Tibial nerve (tissue), 4 donors: ENCODE measurements at regions not wholly inside any gene's neighbourhood (a gene's known extent, or its start where the extent isn't known, plus 50 kb on each side); places are given as distances from the start of the nearest gene placed in this dataset.

Experiments used
- DNase-seq, 2 donors: peaks; one replicate each; pipeline ENCODE4 v3.0.0-alpha.2; 2019; ENCODE audit warnings: low spot score in 2 of 2
- H3K27ac ChIP-seq, 4 donors: fragments of 200-600 bp; sonication (generic) in 3 of 4; one replicate each; pipeline ENCODE4 v1.5.1; 2017 to 2019; ENCODE audit warnings: mild to moderate bottlenecking in 1 of 4
- H3K27me3 ChIP-seq, 2 donors: fragments of 200-600 bp; sonication (generic) in 1 of 2; one replicate each; pipeline versions ENCODE4 v1.5.1 to v1.6.0; 2017 to 2019
- H3K36me3 ChIP-seq, 3 donors: fragments of 200-600 bp; sonication (generic); one replicate each; pipeline ENCODE4 v1.5.1; 2018 to 2019
- H3K4me1 ChIP-seq, 4 donors: fragments of 200-600 bp; sonication (generic) in 3 of 4; one replicate each; pipeline ENCODE4 v1.5.1; 2017 to 2019
- H3K4me3 ChIP-seq, 4 donors: fragments of 200-600 bp; sonication (generic) in 3 of 4; one replicate each; pipeline ENCODE4 v1.5.1; 2017 to 2019; ENCODE audit warnings: mild to moderate bottlenecking in 1 of 4, moderate library complexity in 1 of 4
- H3K9me3 ChIP-seq, 4 donors: fragments of 200-600 bp; sonication (generic) in 3 of 4; one replicate each; pipeline ENCODE4 v1.5.1; 2017 to 2019
- CTCF ChIP-seq, 5 experiments: fragments of 200-600 bp in 3 of 5; fragments of 450-650 bp in 2 of 5; sonication (generic) in 3 of 5; IDR thresholded peaks; one replicate each; pipeline ENCODE4 v1.5.1; 2016 to 2019; ENCODE audit warnings: antibody characterized with exemption in 5 of 5, mild to moderate bottlenecking in 3 of 5, moderate library complexity in 2 of 5
- EP300 ChIP-seq, 2 donors: sonication (generic); formaldehyde crosslinking; IDR thresholded peaks; one replicate each; pipeline ENCODE4 v1.6.1; 2017; ENCODE audit warnings: antibody characterized with exemption in 2 of 2, mild to moderate bottlenecking in 1 of 2
- POLR2A ChIP-seq, 2 donors: fragments of 450-650 bp; IDR thresholded peaks; one replicate each; pipeline ENCODE4 v1.6.1; 2017; ENCODE audit warnings: antibody characterized with exemption in 2 of 2, mild to moderate bottlenecking in 2 of 2, moderate library complexity in 2 of 2
- WGBS, 2 donors: methylation state at CpG; one replicate each; pipeline ENCODE4 v1.1.5; 2018; 5-methylcytosine and 5-hydroxymethylcytosine counted together

DNA sequence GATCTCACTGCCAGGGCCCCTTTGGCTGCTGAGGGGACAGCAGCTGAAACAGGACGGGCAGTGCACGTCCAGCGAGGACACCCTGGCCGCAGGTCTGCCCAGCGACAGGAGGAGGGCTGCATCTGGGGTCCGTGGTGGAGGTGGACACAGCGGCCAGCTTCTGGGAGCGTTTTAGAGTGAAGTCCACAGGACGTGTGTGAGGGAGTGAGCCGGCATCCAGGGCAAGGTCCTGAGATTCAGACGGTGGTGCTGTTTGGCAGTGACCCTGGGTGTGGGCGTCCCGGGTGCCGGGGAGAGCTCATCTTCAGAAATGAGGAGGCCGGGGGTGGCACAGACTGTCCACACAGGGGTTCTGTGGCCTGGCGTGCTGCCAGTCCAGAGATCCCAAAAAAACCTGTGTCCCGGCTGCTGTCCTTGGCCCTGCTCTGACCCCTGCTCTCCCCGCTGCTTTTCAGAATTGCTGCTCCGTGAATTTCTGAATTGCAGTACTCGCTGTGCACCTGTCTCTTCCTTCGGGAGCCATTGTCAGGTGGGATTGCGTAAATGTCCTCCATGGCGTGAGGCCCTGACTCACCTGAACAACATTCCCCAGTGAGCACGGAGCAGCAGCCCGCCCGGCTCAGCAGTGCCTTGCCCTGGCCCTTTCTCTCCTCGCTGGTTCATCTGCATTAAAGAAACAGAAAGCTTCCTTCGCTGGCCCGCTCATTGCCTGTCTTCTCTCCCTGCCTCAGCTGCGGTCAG is 183.5 kb upstream of the C14orf180 start:
- WGBS, 2 donors, result 83% methylated on average over 25 to 30 of the region's 30 CpGs

DNA sequence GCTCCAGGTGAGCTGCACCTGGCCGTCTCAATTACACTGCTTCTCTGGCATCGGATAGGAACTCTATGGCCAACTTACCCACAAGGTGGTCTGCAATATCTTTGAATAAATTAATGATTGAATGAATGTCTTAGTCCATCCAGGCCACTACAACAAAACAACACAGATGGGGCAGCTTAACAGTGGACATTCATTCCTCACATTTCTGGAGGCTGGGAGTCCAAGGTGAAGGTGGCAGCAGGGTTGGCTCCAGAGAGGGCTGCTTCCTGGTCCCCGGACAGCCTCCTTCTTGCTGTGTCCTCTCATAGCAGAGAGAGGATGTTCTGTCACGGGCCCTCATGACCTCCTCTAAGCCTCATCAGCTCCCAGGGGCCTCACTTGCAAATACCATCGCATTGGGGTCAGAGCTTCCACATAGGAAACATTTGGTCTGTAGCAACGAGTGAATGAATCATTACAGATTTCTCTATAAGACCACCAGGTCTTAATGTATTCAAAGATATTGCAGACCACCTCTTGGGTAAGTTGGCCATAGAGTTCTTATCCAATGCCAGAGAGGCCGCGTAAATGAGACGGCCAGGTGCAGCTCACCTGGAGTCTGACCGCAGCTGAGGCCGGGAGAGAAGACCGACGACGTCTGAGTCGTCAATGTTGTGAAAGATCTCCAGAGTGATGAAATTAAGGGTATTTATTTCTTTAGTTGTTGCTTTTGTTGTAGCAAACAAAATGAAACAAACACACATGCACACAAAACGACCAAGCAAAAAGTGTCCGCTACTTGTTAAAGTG is 182.7 kb upstream of the C14orf180 start:
- Histone ChIP-seq H3K4me3 (no peak overlapping the region), H3K27me3 (peaks cover 0 to 6% of the 10 kb centered on the region in 2 donors), H3K9me3 (peaks cover 0 to 45% (median 5%) of the 10 kb centered on the region in 4 donors), H3K36me3 (no peaks in the 10 kb centered on the region), H3K27ac (no peak overlapping the region), H3K4me1 (peaks cover 0 to 14% (median 3%) of the 10 kb centered on the region in 4 donors)
- 84 to 87% methylated on average over 17 of the region's 17 CpGs for WGBS, 2 donors
- DNase-seq, result no peak
- TF ChIP-seq POLR2A (IDR thresholded peaks at IDR 0.05) (no peak), EP300 (IDR thresholded peaks at IDR 0.05) (no peak), CTCF (IDR thresholded peaks at IDR 0.05) (no peak)

More for the DNA sequence above, 183.5 kb upstream of the C14orf180 start:
- no peak for DNase-seq
- H3K27ac ChIP-seq, result no peak overlapping the region
- H3K9me3 ChIP-seq, result peaks cover 0 to 41% (median 5%) of the 10 kb centered on the region in 4 donors
- no peaks in the 10 kb centered on the region for H3K36me3 ChIP-seq
- H3K4me3 ChIP-seq, result no peak overlapping the region
- peaks cover 0 to 14% (median 3%) of the 10 kb centered on the region in 4 donors for H3K4me1 ChIP-seq
- peaks cover 0 to 6% of the 10 kb centered on the region in 2 donors for H3K27me3 ChIP-seq
- TF ChIP-seq EP300 (IDR thresholded peaks at IDR 0.05), result no peak
- no peak for TF ChIP-seq POLR2A (IDR thresholded peaks at IDR 0.05)
- TF ChIP-seq CTCF (IDR thresholded peaks at IDR 0.05), result no peak

GRCh38 chr14:104397956-104398355 is 181.6 kb upstream of the C14orf180 start:
- peaks cover 0 to 45% (median 5%) of the 10 kb centered on the region in 4 donors for H3K9me3 ChIP-seq
- no peaks in the 10 kb centered on the region for H3K36me3 ChIP-seq
- no peaks in the 10 kb centered on the region for H3K27me3 ChIP-seq
- peaks cover 0 to 14% (median 3%) of the 10 kb centered on the region in 4 donors for H3K4me1 ChIP-seq
- TF ChIP-seq CTCF (IDR thresholded peaks at IDR 0.05) (no peak), EP300 (IDR thresholded peaks at IDR 0.05) (no peak), POLR2A (IDR thresholded peaks at IDR 0.05) (no peak)
- WGBS, 2 donors, result 99 to 100% methylated on average over 2 of the region's 2 CpGs
- no peak for DNase-seq
- no peak overlapping the region for H3K4me3 ChIP-seq
- no peak overlapping the region for H3K27ac ChIP-seq

GRCh38 chr14:104398656-104399055 is 180.9 kb upstream of the C14orf180 start:
- Histone ChIP-seq H3K36me3 (no peaks in the 10 kb centered on the region), H3K27ac (no peak overlapping the region), H3K4me1 (peaks cover 0 to 12% (median 1%) of the 10 kb centered on the region in 4 donors), H3K27me3 (no peaks in the 10 kb centered on the region), H3K9me3 (peaks cover 0 to 45% (median 5%) of the 10 kb centered on the region in 4 donors), H3K4me3 (no peak overlapping the region)
- WGBS, 2 donors, result 81 to 93% methylated on average over 7 of the region's 7 CpGs
- DNase-seq, result no peak
- TF ChIP-seq CTCF (IDR thresholded peaks at IDR 0.05) (no peak), EP300 (IDR thresholded peaks at IDR 0.05) (no peak), POLR2A (IDR thresholded peaks at IDR 0.05) (no peak)
